HG02884 (cell line): ENCODE measurements at regions not wholly inside any gene's neighbourhood (a gene's known extent, or its start where the extent isn't known, plus 50 kb on each side); places are given as distances from the start of the nearest gene placed in this dataset.
"Not testable (repeated sequence)": the region's sequence is repeated elsewhere in the genome, so short reads cannot be mapped to it uniquely, and the experiment has no call there.

ENCODE experiments used
- ATAC-seq: cut with Tn5 transposase; IDR thresholded peaks from one replicate; pipeline ENCODE4 v1.9.1; 2021; ENCODE audit warnings: mild to moderate bottlenecking, moderate library complexity; ENCODE audit not compliant: unreplicated experiment

DNA sequence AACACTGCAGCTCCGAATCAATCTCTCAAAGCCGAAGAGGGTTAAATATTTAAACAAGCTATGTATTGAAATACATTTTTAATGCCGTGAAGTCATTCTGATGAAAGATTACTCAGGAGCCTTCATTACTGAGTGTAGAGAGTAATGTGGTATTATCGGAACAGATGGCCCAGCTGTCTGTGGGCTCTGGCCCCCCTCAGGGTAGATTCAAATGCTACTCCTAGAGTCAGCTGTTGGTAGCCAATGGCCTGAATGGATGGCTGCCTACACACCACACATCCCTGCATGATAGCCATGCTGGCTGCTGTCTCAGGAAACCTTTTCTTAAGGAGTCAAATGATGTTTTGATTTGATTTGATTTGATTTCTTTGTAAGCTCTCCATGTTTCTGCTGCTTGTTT is 732.3 kb upstream of the CELF4 start:
- no peak for ATAC-seq

DNA sequence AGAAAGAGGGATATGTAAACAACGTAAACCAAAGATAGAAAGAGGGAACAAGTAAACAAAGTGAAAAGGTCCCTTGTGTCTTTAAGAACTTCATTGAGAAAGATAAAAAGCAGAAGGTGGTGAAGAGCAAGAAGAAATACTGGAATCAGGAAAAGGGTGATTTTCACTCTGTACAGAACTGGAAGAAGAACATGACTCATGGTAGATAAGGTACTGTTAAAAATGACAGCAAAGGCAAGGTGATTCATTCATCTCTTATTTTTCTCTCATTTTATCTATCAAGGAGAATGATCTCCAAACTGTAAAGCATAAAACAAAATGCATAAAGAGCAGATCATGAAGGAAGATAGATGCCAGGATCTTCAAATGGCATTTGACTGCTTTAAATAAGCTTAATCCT is 724.6 kb upstream of the CELF4 start:
- no peak for ATAC-seq

DNA sequence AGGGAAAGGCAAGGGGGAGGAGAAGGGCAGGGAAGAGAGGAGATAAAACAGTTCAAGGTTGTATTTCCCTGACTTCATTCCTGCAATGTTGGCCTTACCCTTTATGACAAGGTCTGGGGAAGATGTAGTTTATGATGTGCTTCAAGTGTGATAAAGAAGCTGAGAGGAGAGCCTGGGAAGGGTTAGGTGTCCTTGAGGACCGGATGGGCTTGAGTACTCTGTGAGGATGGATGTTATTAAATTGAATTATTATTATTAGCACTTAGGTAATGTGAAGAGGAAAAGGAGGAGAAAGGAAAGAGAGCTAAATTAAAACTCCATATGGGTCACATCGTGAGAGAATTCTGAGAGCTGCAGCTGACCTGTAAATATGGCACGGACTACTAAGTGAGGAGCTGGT is 719.4 kb upstream of the CELF4 start:
- no peak for ATAC-seq

DNA sequence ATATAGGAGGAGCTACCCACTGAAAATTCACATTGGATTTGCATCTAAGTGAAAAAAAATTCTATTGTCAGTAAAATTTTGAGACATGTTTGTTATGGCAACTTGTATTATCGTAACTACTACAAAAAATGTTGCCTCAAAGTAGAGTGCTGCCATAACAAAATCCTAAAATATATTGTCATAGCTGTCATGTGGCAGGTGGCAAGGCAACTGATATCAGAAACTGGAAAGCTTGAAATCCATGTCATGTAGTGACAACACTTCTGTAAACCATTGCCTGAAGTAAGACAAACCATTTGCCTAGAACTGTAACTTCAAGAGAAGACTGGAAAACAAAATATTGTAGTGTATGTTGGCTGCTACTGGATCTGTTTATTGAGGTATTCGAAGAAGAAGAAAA is 697.5 kb upstream of the CELF4 start:
- ATAC-seq: no peak

DNA sequence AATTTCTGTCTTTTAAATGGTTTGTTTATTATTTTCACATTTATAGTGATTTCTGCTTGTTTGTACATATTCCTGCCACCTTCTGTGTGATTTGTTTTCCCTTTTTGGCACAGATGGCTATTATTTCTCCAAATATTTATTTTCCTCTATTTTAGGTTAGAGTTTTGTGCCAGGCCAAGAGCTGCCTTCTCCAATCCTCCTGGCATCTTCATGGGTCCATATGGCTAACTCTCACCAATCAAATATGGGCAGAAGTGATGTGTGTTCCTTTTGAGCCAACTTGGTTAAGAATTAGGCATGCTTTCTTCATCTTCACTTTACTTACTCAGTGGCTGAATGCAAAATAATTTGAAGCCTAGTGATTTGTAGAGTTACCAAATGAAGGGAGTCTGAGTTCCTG is 697.1 kb upstream of the CELF4 start:
- no peak for ATAC-seq

DNA sequence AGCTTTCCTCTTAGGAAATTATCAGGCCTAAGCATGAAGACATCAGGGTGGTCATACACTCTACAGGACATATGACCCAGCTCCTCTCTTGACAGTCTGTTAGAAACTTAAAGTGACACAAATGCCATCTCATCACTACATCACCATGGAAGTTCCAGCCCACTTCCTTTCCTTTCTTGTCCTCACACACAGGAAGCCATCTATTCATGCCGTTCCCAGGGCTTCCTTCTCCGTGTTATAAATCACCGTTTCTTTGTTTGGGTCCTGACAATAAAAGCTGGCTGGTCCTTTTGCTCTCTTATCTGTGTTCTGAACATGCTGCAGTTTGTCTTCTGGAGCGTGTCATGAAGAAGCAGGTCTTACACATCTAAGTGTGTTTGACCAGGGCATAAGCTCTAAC is 692.1 kb upstream of the CELF4 start:
- no peak for ATAC-seq

DNA sequence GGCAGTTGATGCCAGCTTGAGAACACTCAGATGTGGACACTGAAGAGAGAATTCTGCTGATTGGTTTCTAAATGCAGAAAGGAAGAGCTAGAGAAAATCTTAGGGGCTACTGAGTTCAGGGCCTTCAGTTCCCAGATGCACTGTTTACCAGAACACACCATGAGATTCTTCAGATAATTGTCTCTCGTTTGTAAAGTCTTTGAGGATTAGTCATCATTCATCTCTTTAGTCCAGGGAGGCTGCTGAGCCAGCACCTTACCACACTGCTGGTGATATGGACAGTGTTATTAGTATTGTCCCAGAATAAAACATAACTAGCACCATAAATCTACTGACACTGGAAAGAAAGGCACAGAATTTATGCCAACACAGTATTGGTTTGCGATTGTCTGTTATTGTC is 690.8 kb upstream of the CELF4 start:
- no peak for ATAC-seq

DNA sequence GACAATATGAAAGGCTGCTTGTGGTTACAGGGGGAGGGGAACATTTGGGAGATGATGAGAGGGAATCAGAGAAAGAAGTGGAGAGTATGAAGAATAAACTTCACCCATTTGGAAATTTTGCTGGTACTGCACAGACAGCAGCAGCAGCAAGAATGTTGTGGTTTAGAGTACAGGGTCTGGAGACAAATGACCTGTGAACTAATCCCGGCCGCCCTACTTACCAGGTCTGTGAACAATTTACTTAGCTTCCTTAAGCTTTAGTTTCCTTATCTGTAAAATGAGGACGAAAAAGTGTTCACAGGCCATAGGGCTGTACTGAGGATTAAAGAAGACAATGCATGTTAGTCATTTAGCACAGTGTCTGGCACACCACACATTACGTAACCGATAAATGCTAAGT is 685.4 kb upstream of the CELF4 start:
- ATAC-seq: no peak

DNA sequence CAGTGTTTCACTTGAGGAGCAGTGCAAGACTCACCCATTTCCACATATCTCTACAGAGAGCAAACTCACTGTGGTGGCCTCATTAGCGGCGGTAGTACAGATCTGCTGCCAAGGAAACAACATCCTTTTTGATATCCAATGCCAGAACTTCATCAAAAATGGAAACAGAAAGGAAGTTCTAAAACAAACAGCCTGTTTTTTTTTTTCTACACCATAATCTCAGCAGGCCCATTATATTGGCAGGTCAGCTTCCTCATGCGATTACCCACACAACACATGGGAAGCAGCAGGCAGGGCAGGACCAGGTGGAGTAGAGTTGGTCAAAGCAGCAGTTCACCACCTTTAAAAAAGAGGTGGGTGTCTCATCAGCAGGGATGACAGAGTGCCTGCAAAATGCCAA is 678.9 kb upstream of the CELF4 start:
- no peak for ATAC-seq

DNA sequence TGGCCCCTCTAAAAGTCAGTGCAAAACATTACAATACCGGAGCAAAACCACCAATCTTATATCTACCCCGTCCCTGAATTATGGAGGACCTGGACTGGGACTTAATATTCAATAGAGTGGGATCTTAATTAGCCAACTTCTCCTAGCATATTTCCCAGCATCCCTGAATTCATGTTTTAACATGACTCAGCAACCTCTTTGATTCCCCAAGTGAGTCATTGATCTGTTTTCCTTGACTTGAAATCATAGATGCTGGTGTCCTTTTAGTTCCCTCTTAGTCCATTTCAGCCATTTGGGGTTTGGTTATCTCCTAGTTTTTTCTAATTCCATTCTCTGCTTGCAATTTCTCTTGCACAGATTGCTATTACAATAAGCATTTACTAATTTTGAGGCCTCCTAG is 677.7 kb upstream of the CELF4 start:
- ATAC-seq: no peak

DNA sequence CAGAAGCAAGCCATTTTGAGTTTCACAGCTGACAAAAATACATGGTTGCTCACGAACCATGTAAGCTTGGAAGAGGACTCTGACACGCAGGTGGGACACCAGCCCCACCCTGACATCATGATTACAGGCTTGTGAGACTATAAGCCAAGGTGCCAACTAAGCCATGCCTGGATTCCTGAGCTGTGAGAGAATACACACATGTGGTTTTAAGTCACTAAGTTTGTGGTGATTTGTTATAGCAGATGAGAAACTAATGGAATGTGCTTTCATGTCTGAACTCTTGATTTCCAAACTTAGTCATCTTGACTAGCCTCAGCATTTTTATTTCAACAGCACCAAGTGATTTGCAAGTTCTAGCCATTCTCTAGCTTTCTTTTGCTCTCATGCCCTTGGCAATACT is 676.1 kb upstream of the CELF4 start:
- ATAC-seq: no peak

DNA sequence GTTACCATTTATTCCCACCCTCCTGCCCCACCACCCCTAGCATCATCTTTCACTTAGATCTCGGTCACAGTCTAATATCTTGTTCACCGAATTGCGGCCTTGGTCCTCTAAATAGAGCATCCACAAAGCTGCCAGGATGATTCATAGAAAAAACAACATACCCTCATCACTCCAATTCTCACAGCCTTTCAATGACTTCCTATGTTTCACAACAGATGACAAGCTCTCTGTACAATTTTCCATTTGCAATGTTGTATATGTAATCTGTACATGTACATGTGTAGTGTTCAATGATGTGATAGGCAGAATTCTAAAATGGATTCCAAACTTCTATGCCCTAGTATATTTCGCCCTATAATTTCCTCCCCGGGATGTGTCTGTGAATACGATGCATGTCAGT is 675.6 kb upstream of the CELF4 start:
- ATAC-seq: no peak

DNA sequence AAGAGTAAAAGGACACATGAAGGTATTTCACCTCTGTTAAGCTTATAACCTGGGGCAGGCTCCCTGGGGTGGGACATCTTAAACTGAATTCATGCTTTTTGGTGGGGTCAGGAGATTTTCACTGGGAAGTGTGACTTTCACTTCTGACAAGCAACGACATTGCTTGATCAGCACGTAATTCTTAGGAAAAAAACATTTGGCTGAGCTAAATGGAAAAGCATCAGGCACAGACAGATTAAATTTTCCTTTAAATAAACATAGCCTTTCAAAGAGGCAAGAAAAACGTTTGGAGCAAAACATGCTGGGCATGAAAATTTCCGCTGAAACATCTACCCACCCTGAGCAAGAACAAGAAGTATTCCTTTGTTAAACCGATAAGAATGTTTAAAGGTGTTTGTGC is 674.0 kb upstream of the CELF4 start:
- no peak for ATAC-seq

DNA sequence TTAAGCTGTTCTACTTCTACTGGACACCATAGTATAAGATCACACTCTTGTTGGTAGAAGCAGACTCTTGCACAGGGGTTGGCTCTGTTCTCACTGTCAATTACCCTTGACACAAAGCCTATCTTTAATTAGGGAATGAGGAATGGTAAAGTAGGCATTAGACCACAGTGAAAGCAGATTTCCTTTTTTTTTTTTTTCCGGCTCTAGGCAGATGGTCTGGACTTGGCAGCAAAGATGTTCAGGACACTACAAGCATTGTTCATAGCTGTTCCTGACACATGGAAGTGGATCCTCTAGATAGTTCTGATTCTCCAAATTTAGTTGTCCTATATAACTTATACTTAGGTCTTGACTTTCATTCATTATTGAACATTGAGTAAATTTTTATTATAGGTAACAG is 672.2 kb upstream of the CELF4 start:
- ATAC-seq: no peak

DNA sequence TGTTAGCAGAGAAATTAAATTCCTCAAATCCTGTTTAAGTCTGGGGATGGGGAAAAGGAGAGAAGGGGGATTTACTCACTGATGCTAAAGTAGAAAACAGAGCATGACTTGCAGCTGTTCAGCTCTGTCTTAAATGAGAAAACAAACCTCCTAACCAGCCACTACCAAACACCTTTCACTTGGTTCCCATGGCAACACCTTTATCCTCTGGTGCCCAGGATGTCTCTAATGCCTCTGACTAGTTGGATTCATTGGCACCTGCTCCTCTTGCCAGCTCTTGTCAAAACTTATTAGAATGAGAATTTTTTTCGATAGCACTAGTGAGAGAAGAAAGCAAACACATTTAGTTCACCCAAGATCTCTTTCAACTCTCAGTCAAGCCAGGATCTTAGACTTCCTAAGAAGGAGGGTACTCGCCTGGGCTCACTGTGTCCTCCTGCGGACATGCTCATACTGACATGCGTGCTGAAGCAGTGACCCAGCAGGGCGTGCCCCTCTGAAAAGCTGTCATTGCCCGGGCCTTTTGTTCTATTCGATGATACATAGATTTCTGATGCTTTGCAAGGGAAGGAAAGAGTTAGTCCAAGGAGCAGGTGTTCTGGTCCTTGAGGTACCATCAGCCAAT is 656.0 kb upstream of the CELF4 start:
- no peak for ATAC-seq

DNA sequence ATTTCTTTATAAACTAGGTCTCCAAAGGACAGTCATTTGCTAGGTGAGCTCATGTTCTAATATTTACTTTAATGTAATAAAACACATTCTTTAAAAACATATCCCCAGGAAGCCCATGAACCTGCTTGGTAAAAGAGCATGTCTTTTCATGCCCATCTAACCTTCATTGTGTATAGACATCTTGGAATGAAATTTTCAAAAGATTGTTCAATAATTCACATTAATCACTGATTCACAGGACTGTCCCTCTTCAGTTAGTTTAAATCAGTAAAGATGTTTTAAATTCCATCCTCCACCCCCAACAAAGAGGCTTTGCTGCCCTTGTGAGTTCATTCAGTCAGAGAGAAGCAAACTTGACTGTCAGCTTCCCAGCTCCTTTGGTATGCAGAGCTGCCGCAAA is 633.4 kb upstream of the CELF4 start:
- ATAC-seq: no peak

DNA sequence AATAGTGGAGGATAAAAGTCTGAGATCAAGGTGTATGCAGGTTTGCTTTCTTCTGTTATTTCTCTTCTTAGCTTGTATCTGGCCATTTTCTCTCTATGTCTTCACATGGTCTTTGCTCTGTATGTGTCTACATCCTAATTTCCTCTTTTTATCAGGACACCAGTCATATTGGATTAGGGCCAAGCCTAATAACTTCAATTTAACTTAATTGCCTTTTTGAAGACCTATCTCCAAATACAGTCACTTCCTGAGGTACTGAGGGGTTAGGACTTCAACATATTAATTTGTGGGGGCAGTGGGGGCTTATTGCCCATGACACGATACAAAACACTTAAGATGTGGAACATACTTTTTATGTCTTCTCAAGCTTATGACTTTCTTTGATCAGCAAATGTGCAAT is 632.9 kb upstream of the CELF4 start:
- ATAC-seq: no peak

DNA sequence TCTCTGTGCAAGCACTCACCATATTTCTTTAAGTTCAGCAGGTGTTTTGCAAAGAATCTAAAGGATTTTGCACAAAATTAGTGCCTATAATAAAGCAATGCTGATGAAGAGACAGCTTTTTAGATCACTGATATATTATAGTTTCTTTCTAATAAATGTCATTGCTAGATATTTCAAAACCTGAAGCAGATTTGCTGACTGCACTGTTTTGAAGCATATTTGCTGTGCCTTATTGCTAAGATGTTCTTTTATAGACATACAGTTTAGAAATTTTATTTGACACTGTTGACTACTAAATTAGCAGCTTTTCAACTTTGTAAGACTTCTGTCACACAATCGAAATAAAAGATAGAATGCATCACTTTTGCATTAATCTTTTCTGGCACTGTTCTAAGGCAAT is 620.9 kb upstream of the CELF4 start:
- ATAC-seq: no peak

DNA sequence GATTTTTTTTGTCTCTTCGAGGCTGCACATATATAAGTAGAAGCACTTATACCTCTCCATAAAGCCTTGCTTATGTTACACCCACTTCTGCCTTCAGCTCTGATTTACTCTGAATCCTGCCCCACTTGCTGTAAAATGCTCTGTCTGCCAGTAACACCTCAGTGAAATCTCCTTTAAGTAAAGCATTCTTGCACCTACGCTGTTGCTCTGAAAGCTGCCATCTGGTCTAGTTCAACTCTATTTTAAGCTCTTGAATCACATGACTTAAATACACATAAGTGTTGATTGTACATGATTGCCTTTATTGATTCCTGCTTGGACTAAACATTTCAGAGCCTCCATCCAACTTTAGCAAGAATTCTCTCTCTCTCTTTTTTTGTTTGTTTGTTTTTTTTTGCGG is 609.0 kb upstream of the CELF4 start:
- ATAC-seq: no peak

DNA sequence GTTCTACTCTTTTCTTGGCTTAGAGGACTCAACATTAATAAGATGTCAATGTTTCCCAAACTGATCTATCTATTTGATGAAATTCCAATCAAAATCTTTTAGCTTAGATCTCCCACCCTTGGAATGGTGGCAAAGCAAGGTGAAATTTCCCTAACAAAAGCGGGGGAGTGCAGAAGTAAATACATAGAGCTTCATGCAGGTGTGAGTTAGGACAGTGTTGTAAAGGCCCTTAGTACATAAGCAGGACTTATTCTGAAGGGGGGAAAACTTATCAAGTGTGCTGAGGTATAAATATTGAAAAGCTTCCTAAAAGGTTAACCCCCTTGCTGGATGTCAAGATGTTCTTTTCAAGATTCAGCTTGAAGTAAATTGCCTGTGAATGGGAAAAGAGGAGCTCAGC is 608.6 kb upstream of the CELF4 start:
- ATAC-seq: no peak

DNA sequence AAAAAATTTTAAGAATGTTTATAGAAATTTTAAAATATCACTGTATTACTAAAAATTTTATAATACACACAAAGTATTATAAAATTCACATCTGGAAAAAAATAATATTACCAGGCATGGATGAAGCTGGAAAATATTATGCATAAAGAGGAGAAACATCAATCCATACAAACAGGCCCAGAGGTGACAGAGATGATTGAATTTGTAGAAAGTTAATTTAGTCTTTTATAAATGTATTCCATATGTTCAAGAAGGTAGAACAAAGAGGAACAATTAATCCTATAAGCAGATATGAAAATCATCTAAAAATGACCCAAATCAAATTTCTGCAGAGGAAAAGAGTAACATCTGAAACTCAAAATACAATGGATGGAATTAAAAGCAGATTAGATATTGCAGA is 605.2 kb upstream of the CELF4 start:
- no peak for ATAC-seq

DNA sequence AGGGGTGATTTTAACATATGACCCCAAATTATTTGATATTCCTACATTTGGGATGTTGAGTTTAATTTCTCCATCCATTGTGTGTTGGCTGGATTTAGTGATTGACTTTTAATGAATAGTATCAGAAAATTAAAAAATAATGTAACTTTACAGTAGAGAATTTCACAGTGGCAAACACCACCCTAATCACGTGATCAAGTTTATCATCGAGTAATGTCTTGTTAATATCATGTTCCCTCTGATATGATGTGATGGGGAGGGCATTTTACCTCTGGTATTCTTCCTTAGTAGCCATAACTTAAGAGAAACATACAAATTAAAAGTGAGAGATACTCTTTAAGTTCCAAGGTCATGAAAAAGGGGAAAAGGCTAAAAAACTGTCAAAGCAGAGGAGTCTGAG is 602.0 kb upstream of the CELF4 start:
- no peak for ATAC-seq

DNA sequence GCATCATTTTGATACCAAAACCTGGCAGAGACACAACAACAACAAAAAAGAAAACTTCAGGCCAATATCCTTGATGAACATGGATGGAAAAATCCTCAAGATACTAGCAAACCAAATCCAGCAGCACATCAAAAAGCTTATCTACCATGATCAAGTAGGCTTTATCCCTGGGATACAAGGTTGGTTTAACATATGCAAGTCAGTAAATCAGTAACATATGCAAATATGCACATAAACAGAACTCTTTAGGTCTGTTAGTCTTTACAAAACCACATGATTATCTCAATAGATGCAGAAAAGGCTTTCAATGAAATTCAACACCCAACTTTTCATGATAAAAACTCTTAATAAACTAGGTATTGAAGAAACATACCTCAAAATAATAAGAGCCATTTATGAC is 587.5 kb upstream of the CELF4 start:
- ATAC-seq: not testable (repeated sequence)

DNA sequence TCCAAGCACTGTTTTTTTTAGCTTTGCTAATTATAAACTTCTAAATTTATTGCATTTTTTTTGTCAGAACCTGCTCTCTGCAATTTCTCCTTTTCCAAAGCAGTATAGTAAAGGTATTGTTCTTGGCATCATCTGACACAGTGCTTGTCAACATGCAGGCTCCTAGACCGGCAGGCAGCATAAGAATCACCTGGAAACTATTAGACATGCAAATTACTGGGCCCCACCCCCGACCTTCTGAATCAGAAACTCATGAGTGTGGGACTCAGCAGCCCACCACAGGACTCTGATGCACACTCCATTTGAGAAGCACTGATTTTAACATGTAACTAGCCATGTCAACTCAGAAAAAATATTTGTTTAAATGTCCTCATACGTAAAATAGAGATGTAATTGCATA is 551.1 kb upstream of the CELF4 start:
- ATAC-seq: no peak
